ENCODE measurements at regions not wholly inside any gene's neighbourhood (a gene's known extent, or its start where the extent isn't known, plus 50 kb on each side); places are given as distances from the start of the nearest gene placed in this dataset.

- no peaks in the 10 kb centered on the region for H3K9me3 ChIP-seq
- no peak overlapping the region for H3K27ac ChIP-seq
- intact Hi-C loops (cut with DNase I): no loop called here
- no peak overlapping the region for H3K9ac ChIP-seq (ENCODE audit: low read depth in 2 of 2, low read length in 2 of 2)
- no peaks in the 10 kb centered on the region for H3K27me3 ChIP-seq
- DNase-seq: no peak
- H3K36me3 ChIP-seq: no peaks in the 10 kb centered on the region
- no peaks in the 10 kb centered on the region for H3K4me1 ChIP-seq
- TF ChIP-seq, protein P1, sequence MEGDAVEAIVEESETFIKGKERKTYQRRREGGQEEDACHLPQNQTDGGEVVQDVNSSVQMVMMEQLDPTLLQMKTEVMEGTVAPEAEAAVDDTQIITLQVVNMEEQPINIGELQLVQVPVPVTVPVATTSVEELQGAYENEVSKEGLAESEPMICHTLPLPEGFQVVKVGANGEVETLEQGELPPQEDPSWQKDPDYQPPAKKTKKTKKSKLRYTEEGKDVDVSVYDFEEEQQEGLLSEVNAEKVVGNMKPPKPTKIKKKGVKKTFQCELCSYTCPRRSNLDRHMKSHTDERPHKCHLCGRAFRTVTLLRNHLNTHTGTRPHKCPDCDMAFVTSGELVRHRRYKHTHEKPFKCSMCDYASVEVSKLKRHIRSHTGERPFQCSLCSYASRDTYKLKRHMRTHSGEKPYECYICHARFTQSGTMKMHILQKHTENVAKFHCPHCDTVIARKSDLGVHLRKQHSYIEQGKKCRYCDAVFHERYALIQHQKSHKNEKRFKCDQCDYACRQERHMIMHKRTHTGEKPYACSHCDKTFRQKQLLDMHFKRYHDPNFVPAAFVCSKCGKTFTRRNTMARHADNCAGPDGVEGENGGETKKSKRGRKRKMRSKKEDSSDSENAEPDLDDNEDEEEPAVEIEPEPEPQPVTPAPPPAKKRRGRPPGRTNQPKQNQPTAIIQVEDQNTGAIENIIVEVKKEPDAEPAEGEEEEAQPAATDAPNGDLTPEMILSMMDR (IDR thresholded peaks at IDR 0.05): no peak
- no peak overlapping the region for H3K4me3 ChIP-seq
Observed at GRCh38 chr2:82803307-82803706, 1655.8 kb downstream of the SUCLG1 start.

- no peak for DNase-seq
- Histone ChIP-seq H3K4me3 (no peak overlapping the region), H3K27me3 (no peaks in the 10 kb centered on the region), H3K4me1 (no peaks in the 10 kb centered on the region), H3K27ac (no peak overlapping the region), H3K36me3 (no peaks in the 10 kb centered on the region), H3K9me3 (no peaks in the 10 kb centered on the region), H3K9ac (ENCODE audit: low read depth in 2 of 2, low read length in 2 of 2) (no peak overlapping the region)
- intact Hi-C loops (cut with DNase I): no loop called here
- TF ChIP-seq, protein P1 (IDR thresholded peaks at IDR 0.05): no peak
Observed at GRCh38 chr2:82797469-82797868, 1661.6 kb downstream of the SUCLG1 start.

DNA sequence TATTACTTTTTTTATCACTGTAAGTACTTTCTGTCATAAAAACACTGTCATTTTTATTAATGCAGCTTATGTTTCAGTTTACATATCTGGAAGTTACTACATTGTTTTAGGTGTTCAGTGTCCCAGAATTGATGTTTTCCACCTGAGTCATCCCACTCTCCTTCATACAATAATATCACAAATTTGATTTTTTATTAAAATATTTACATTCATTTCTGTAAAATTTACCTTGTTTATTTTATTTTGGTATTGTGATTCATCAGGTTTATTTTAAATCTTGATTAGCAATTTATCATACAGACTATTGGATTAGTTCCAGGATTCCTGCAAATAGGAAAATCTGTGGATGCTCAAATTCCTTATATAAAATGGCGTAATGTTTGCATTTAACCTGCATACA lies 1662.9 kb downstream of the SUCLG1 start:
- H3K4me3 ChIP-seq: no peak overlapping the region
- TF ChIP-seq, protein P1 (IDR thresholded peaks at IDR 0.05): no peak
- no peaks in the 10 kb centered on the region for H3K36me3 ChIP-seq
- H3K27me3 ChIP-seq: no peaks in the 10 kb centered on the region
- H3K27ac ChIP-seq: no peak overlapping the region
- intact Hi-C loops (cut with DNase I): no loop called here
- no peaks in the 10 kb centered on the region for H3K4me1 ChIP-seq
- no peak overlapping the region for H3K9ac ChIP-seq (ENCODE audit: low read depth in 2 of 2, low read length in 2 of 2)
- no peaks in the 10 kb centered on the region for H3K9me3 ChIP-seq
- no peak for DNase-seq

DNA sequence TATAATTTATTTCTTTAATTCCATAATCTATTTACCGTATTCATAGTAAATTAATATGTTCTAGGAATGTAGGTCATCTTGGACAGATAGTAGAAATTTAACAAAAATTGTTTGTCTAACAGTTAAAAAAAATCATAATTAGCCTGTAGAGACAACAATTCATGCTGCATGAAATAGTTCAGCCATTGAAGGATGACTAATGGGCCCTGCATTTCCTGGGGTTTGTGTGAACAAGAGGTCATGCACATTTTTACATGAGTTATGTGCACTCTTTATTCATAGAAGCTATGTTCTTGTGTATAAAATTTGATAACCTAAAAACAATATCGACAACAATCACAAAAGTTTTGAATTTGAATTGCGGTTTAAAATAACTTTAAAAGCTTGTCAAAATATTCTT lies 1663.6 kb downstream of the SUCLG1 start:
- no peak overlapping the region for H3K4me3 ChIP-seq
- TF ChIP-seq, protein P1 (IDR thresholded peaks at IDR 0.05): no peak
- H3K27ac ChIP-seq: no peak overlapping the region
- intact Hi-C loops (cut with DNase I): no loop called here
- H3K36me3 ChIP-seq: no peaks in the 10 kb centered on the region
- no peaks in the 10 kb centered on the region for H3K4me1 ChIP-seq
- H3K27me3 ChIP-seq: no peaks in the 10 kb centered on the region
- no peaks in the 10 kb centered on the region for H3K9me3 ChIP-seq
- H3K9ac ChIP-seq (ENCODE audit: low read depth in 2 of 2, low read length in 2 of 2): no peak overlapping the region
- no peak for DNase-seq

GRCh38 chr2:82793711-82794435 lies 1665.2 kb downstream of the SUCLG1 start:
- Histone ChIP-seq H3K9me3 (no peaks in the 10 kb centered on the region), H3K27me3 (no peaks in the 10 kb centered on the region), H3K36me3 (no peaks in the 10 kb centered on the region), H3K4me3 (no peak overlapping the region), H3K9ac (ENCODE audit: low read depth in 2 of 2, low read length in 2 of 2) (no peak overlapping the region), H3K27ac (no peak overlapping the region), H3K4me1 (no peaks in the 10 kb centered on the region)
- intact Hi-C loops (cut with DNase I): no loop called here
- TF ChIP-seq, protein P1 (IDR thresholded peaks at IDR 0.05): no peak
- no peak for DNase-seq
